ENCODE measurements at regions not wholly inside any gene's neighbourhood (a gene's known extent, or its start where the extent isn't known, plus 50 kb on each side); places are given as distances from the start of the nearest gene placed in this dataset.

GRCh38 chr2:172153156-172153555 is 50.5 kb upstream of the DLX2 start:
- DNase-seq (ENCODE audit: low spot score) = no peak

- no peak for DNase-seq (ENCODE audit: low spot score)
Measured at GRCh38 chr2:172153757-172154156, 51.1 kb upstream of the DLX2 start.

- no peak for DNase-seq (ENCODE audit: low spot score)
Measured at GRCh38 chr2:172155752-172156151, 53.1 kb upstream of the DLX2 start.

GRCh38 chr2:172160839-172161238 is 58.1 kb upstream of the DLX2 start:
- no peak for DNase-seq (ENCODE audit: low spot score)

- DNase-seq (ENCODE audit: low spot score) = no peak
Measured at GRCh38 chr2:172162225-172162733, 59.6 kb upstream of the DLX2 start.

GRCh38 chr2:172162739-172163336 is 60.1 kb upstream of the DLX2 start:
- DNase-seq (ENCODE audit: low spot score) = no peak

- DNase-seq (ENCODE audit: low spot score) = peak; percentile 69
Measured at GRCh38 chr2:172168917-172169346, 66.2 kb upstream of the DLX2 start.

- DNase-seq (ENCODE audit: low spot score) = no peak
Measured at GRCh38 chr2:172169611-172170010, 66.9 kb upstream of the DLX2 start.

GRCh38 chr2:172172513-172173173 is 69.9 kb upstream of the DLX2 start:
- peak; percentile 82 for DNase-seq (ENCODE audit: low spot score)

- DNase-seq (ENCODE audit: low spot score) = no peak
Measured at GRCh38 chr2:172173174-172173706, 70.5 kb upstream of the DLX2 start.

GRCh38 chr2:172177581-172177980 is 74.9 kb upstream of the DLX2 start:
- no peak for DNase-seq (ENCODE audit: low spot score)

GRCh38 chr2:172177996-172178395 is 75.3 kb upstream of the DLX2 start:
- peak; percentile 21 for DNase-seq (ENCODE audit: low spot score)

- peak; percentile 37 for DNase-seq (ENCODE audit: low spot score)
Measured at GRCh38 chr2:172179045-172179701, 76.5 kb upstream of the DLX2 start.

GRCh38 chr2:172181840-172182239 is 79.1 kb upstream of the DLX2 start:
- no peak for DNase-seq (ENCODE audit: low spot score)

GRCh38 chr2:172182624-172183023 is 79.9 kb upstream of the DLX2 start:
- no peak for DNase-seq (ENCODE audit: low spot score)

- DNase-seq (ENCODE audit: low spot score) = no peak
Measured at GRCh38 chr2:172193331-172194089, 90.8 kb upstream of the DLX2 start.

- no peak for DNase-seq (ENCODE audit: low spot score)
Measured at GRCh38 chr2:172195836-172196376, 93.2 kb upstream of the DLX2 start.

GRCh38 chr2:172196768-172197431 is 94.2 kb upstream of the DLX2 start:
- peak; percentile 39 for DNase-seq (ENCODE audit: low spot score)

GRCh38 chr2:172198361-172198760 is 95.7 kb upstream of the DLX2 start:
- no peak for DNase-seq (ENCODE audit: low spot score)

GRCh38 chr2:172198908-172199307 is 96.2 kb upstream of the DLX2 start:
- no peak for DNase-seq (ENCODE audit: low spot score)

- DNase-seq (ENCODE audit: low spot score) = peak; percentile 17
Measured at GRCh38 chr2:172200495-172201085, 97.9 kb upstream of the DLX2 start.
